ENCODE measurements at regions not wholly inside any gene's neighbourhood (a gene's known extent, or its start where the extent isn't known, plus 50 kb on each side); places are given as distances from the start of the nearest gene placed in this dataset.

- no peak overlapping the region for H3K27ac ChIP-seq (ENCODE audit: insufficient read depth, low read depth, low read length)
- no peak overlapping the region for H2AFZ ChIP-seq (ENCODE audit: low read depth, low read length)
- dilution Hi-C loops (cut with MboI; ENCODE audit: extremely low pct_ligation_motif_present, low sequenced_read_pairs) (no loop called here), intact Hi-C loops (cut with micrococcal nuclease) (no loop called here)
- H3K79me2 ChIP-seq (ENCODE audit: control insufficient read depth, insufficient read depth, low read length): no peaks in the 10 kb centered on the region
- no peaks in the 10 kb centered on the region for H3K36me3 ChIP-seq (ENCODE audit: control insufficient read depth in 2 of 2, extremely low read depth in 1 of 2, insufficient read depth in 2 of 2, low read length in 2 of 2)
- H3K4me1 ChIP-seq (ENCODE audit: control insufficient read depth, extremely low read depth, insufficient read depth, low read length): no peaks in the 10 kb centered on the region
- no peaks in the 10 kb centered on the region for H3K27me3 ChIP-seq (ENCODE audit: control insufficient read depth in 2 of 2, insufficient read depth in 2 of 2, low read length in 2 of 2)
- H3K9me1 ChIP-seq (replicated peaks; ENCODE audit: control insufficient read depth, extremely low read depth, insufficient read depth, low read length): no peaks in the 10 kb centered on the region
- ChIA-PET POLR2A (no interaction called here), CTCF (no interaction called here)
- TF ChIP-seq MAX (IDR thresholded peaks at IDR 0.05; ENCODE audit: insufficient read depth, insufficient read length) (no peak), EZH2 (IDR thresholded peaks at IDR 0.05; ENCODE audit: borderline replicate concordance, low read depth, low read length, severe bottlenecking) (no peak), POLR2AphosphoS5 (IDR thresholded peaks at IDR 0.05; ENCODE audit: insufficient read depth, low read depth, low read length) (no peak), POLR2A (IDR thresholded peaks at IDR 0.05; ENCODE audit: low read depth, low read length) (no peak), JUN (IDR thresholded peaks at IDR 0.05; ENCODE audit: borderline replicate concordance, insufficient read depth, insufficient read length, low read depth) (no peak), MYC (IDR thresholded peaks at IDR 0.05; ENCODE audit: low read depth, low read length) (no peak), GATA2 (IDR thresholded peaks at IDR 0.05; ENCODE audit: insufficient read depth, insufficient read length, low read depth, low read length) (no peak), FOS (IDR thresholded peaks at IDR 0.05; ENCODE audit: borderline replicate concordance, insufficient read depth, low read length) (no peak)
- TF ChIP-seq, protein P1, sequence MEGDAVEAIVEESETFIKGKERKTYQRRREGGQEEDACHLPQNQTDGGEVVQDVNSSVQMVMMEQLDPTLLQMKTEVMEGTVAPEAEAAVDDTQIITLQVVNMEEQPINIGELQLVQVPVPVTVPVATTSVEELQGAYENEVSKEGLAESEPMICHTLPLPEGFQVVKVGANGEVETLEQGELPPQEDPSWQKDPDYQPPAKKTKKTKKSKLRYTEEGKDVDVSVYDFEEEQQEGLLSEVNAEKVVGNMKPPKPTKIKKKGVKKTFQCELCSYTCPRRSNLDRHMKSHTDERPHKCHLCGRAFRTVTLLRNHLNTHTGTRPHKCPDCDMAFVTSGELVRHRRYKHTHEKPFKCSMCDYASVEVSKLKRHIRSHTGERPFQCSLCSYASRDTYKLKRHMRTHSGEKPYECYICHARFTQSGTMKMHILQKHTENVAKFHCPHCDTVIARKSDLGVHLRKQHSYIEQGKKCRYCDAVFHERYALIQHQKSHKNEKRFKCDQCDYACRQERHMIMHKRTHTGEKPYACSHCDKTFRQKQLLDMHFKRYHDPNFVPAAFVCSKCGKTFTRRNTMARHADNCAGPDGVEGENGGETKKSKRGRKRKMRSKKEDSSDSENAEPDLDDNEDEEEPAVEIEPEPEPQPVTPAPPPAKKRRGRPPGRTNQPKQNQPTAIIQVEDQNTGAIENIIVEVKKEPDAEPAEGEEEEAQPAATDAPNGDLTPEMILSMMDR (IDR thresholded peaks at IDR 0.05; ENCODE audit: extremely low read depth in 1 of 2, insufficient read depth in 1 of 2, low read depth in 1 of 2, low read length in 2 of 2): no peak
- H4K20me1 ChIP-seq (replicated peaks; ENCODE audit: control insufficient read depth, extremely low read depth, insufficient read depth, low read length): no peaks in the 10 kb centered on the region
- BruUV-seq (replicated peaks): no TSS peak
- H3K4me2 ChIP-seq (ENCODE audit: insufficient read depth, low read length): no peak overlapping the region
- DNase-seq (ENCODE audit: low read depth, low spot score) (no peak), FAIRE-seq (no peak)
- no peaks in the 10 kb centered on the region for H3K9me3 ChIP-seq (replicated peaks; ENCODE audit: control insufficient read depth, insufficient read depth, low read length)
- H3K4me3 ChIP-seq (replicated peaks in 1 of 3; ENCODE audit: insufficient read depth in 1 of 3, low read depth in 1 of 3, low read length in 3 of 3): no peak overlapping the region
- no peak overlapping the region for H3K9ac ChIP-seq (replicated peaks; ENCODE audit: extremely low read depth, insufficient read depth, low read length)
Observed at GRCh38 chrX:91080822-91081221, 353.8 kb upstream of the PABPC5 start.
